Stimulated activated CD8-positive, alpha-beta memory T cell treated with anti-CD3 and anti-CD28 coated beads, Interleukin-15, amount 100 ng/mL, for 24 hours (primary cell): ENCODE measurements at regions not wholly inside any gene's neighbourhood (a gene's known extent, or its start where the extent isn't known, plus 50 kb on each side); places are given as distances from the start of the nearest gene placed in this dataset.
"Not testable (repeated sequence)": the region's sequence is repeated elsewhere in the genome, so short reads cannot be mapped to it uniquely, and the experiment has no call there.

ENCODE experiments used
- DNase-seq: peaks from one replicate; pipeline ENCODE4 v3.0.0-alpha.2; 2020; ENCODE audit warnings: low read depth

DNA sequence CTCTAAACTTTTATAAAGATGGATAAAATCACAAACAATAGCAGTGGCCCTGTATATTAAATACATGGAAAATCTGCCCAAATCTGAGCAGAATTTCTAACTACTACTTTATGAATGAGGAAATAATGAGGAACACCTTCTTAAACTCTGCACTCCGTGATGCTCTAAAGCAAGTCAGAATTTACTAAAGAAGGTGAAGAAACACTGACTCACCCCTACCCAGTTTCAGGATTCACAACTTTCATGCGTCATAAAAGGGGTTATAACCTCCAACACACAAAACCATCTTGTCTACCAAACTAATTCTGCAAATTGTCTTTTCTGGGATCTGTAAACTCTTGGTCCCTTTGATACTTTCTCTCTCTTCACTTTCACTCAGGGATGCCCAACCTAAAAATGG, 561.1 kb upstream of the ACO1 start:
- DNase-seq, result no peak

DNA sequence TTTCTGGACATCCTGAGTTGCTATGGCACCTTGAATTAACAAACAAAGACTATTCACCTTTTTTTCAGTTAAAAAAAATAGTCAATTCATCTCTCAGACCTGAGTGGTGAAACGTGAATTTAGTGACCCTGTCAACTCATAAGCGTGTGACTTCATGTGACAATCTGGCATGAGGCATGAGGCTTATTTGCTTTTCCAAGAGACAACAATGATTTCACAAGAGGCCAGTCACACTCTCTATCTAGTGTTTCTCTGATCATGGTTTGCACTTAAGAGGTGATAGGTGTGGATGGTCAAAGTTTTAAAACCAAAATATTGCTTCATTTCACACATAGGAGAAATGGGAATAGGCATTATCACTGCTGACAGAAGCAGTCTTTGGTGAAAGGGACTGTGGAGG, 559.6 kb upstream of the ACO1 start:
- DNase-seq, result no peak

DNA sequence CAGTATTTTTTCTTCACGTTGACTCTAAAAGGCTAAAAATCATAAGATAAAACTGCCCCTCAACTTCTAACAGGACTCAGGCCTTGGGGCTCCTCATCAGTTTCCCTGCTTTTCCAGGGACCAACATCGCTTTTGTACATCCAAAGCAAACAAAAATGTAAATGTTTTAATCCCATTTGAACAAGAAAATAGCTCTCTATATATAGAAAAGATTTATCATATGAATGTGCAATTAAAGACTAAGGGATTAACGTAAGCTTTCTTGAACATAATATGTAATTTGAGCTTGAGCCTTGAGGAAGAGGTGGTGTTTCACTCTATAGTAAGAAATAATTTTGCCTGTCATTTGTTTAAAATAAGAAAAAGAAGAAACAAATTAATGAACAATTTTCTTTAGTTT, 547.2 kb upstream of the ACO1 start:
- no peak for DNase-seq

DNA sequence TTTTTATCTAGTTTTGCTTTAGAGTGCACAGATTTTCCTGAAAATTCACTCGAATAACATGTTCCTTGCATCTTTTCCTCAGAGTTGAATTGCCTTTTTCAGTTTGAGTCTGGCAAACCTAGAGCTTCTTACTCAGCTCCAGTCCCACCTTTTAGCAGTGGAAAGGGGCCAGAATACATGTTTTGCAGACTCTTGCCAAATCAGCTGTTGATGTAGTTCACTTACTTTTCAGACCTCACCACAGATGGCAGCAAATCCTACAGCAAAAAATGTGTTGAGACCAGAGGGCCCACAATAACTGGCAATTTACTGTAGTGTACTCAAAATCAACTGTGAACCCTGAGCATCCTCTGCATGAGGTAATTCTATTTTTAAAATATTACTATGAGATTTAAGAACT, 545.2 kb upstream of the ACO1 start:
- no peak for DNase-seq

DNA sequence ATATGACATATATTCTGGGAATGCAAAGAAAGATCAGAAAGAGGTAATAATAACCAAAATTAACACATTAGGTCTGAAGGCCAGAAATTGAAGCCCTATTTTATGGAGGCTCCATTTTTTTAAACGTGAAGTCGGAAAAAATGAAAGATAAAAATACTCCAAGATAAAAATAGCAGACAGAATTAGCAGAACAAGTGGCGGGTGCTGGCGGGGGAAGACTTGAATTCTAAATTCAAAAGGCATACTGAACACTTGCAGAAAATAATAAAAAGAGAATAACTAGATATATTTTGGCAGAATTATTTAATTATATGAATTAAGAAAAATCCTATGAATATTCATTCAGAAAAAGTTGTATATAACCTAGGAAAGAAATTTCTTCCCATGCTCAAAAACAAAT, 543.7 kb upstream of the ACO1 start:
- DNase-seq, result no peak

DNA sequence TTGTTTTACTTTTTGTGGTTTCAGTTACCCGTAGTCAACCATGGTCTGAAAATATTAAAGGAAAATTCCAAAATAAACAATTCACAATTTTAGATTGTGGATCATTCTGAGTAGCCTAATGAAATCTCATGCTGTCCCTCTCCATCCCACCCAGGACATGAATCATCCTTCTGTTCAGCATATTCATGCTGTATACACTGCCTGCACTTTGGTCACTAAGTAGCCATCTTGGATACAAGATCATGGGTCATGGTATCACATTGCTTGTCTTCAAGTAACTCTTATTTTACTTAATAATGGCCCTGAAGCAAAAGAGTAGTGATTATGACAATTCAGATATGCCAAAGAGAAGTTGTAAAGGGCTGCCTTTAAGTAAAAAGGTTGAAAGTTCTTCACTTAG, 536.5 kb upstream of the ACO1 start:
- no peak for DNase-seq

DNA sequence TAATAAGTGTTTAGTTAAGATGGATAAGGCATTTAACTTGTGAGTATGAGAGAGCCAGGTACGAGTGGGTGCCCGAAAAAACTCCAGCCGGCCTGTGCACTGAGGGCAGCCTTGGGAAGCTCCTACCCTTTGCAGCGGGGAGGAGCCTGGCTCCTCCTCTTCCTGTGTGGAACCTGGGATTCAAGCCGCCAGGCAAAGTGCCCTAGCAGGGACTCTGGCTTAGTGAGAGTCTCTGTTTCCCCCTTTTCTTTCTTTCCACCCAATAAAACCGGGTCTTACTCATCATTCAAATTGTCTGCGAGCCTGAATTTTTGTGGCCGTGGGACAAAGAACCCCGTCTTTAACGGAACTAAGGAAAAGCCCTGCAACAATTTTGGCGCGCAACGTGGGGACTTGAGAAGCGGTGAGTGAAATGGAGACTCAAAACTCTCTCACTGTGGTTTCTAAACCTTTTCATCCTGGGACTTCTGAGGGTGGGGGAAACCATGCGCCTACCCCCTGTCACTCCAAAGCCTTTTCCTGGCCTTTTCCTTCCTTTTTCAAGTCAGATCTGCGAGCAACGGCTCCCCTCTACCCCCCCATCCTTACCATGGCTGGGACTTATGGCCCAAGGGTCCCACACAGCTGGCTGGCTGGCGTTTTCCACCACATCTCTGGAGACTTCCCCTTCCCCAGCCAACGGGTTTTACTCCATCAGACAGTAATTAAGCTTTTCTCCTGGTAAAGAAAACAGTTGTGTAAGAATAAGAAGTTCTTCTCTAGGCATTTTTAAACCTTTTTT, 535.7 kb upstream of the ACO1 start:
- DNase-seq, result no peak

DNA sequence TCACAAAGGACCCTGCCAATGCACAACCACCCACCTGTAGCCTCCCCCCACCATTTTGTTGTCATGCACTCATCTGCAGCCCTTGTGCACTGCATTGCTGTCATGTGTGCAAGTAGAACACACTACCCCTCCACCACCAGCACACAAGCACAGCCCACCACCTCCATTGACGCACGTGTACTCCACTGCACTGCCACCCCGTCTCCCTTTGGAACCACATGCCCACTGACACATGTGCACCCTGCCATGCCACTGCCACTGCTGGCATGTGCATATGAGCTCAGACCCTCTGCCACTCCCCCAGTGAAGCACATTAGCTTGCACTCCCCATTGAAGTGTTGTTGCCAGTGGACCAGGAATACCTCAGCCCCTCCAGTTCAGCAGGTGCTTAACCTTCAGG, 530.3 kb upstream of the ACO1 start:
- no peak for DNase-seq

DNA sequence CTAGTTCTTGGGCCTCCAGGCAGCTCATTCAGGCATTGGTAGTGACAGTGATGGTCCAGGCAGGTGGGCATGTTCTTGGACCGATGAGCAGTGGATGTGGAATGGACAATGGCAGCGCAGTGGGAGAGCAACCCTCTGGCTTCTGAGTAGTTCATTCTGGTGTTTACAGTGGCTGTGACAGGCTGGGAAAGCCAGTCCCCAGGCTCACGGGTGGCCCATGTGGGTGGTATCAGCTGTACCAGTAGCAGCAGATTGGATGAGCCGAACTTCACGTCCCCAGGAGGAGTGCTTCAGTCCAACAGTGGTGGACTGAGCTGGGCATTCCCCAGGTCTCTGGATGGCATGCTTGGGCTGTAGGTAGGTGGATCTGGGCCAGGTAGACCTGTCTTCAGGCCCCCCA, 515.6 kb upstream of the ACO1 start:
- DNase-seq, result no peak

DNA sequence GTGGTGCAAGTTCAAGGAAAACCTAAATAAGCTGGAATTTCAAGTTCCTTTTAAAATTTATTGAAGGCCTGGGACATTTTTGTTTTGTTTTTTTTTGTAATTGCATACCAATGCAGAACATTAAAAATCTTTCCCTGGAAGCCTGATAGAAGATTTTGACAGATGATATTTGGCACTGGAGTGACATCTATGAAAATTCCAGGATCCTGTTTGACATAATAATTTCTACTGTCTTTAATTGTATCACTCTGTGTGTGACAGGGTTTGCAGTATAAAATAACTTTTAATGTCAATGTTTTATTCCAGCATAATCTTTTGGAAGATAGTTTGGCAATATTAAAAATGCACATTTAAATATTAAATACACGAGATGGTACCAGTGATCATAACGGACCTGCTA, 514.2 kb upstream of the ACO1 start:
- no peak for DNase-seq

DNA sequence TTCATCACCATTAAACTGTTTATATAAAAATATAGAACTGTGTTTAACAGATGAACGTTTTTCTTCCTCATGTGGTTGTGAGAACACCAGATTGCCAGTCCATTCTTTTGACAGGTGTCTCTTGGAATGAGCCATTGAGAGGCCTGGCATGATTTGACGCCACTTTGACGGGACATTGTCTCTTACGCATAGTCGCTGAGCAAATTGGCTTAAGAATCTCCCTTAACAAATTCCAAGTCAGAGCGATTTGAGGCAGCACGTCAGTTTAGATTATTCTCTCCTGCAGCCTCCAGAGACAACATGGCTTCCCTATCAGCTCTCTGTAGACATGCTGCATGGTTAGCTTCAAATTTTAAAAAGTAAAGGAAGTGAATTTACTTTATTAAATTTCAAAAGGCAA, 510.7 kb upstream of the ACO1 start:
- DNase-seq, result no peak

DNA sequence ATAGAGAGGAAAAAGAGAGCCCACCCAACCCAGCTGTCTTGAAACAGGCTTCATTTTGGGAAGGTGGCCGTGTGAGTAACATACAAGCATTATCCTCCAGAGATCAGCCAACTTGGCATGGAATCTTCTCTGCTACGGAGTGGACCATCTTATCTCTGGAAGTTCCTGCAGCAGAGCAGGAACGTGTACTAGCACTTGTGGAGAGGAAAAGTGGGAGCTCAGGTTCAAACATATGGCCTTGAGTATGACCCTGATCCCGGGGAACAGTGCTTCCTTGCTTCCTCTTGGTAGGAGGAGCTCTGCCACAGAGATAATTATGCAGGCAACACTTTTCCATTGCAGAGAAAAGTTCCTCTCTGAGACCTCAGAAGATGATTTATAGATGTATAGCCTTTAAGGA, 490.4 kb upstream of the ACO1 start:
- DNase-seq, result no peak

DNA sequence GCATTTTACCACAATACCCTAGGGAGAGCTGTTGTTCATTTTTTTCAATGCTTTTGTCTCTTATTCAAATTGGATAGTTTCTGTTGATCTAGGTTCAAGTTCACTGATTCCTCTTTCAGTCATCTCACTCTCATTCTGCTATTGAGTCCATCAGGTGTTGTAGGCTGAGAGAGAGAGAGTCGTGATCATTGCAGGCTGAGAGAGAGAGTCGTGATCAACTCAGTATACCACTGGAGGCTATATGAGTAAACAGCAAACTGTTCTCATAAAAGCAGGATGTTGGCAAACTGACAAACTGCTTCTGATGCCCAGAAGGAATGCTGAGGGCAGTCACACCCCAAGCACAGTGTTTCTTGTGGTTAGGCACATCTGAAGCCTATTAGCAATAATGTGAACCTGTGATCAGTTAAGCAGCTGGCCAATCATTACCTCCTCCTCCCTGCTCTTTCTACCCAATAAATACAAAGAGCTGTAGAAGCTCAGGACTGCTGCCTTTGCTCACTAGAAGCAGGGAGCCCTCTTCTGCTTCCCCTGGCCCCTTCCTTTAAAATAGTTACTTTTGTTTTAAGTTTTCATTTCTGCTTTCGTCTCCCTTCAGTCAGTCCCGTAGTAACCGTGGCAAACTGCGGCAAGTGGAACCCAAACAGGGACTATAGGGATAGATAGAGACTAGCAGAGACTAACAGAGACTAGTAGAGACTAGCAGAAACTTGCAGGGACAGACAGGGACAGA, 476.1 kb upstream of the ACO1 start:
- DNase-seq, result no peak

DNA sequence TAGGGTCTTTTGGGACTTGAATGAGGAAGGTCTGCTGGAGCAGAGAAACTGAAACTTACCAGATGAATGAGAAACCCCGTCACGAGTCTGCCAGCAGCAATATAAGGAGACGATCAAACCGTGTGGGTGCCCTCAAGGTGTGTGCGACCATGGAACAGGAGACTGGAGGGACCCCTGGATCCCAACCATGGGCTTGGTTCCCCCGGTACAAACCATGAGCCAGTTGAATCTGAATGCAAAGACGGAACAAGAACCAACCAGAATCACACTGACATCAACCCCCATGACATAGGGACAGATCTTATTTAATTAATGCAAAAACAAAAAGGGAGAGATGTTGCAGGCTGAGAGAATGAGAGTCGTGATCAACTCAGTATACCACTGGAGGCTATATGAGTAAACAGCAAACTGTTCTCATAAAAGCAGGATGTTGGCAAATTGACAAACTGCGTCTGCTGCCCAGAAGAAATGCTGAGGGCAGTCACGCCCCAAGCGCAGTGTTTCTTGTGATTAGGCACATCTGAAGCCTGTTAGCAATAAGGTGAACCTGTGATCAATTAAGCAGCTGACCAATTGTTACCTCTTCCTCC, 475.5 kb upstream of the ACO1 start:
- no peak for DNase-seq

DNA sequence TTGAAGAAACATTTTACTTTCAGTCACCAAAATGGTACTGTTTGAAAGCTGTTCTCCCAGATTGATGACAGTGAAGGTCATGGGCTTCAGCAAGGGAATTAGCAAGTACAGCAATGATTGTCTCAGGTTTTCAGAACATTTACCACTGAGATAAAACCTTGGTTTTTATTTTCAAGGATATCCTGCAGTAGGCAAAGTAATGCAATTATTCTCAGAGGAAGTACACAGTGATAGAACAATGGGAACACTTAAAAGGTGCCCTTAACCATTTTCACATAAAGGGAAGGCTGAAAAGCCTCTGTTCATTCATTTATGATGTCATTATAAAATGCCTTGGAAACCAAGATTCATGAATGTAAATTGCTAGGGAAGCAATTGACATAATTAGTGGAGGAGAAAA, 471.8 kb upstream of the ACO1 start:
- no peak for DNase-seq

DNA sequence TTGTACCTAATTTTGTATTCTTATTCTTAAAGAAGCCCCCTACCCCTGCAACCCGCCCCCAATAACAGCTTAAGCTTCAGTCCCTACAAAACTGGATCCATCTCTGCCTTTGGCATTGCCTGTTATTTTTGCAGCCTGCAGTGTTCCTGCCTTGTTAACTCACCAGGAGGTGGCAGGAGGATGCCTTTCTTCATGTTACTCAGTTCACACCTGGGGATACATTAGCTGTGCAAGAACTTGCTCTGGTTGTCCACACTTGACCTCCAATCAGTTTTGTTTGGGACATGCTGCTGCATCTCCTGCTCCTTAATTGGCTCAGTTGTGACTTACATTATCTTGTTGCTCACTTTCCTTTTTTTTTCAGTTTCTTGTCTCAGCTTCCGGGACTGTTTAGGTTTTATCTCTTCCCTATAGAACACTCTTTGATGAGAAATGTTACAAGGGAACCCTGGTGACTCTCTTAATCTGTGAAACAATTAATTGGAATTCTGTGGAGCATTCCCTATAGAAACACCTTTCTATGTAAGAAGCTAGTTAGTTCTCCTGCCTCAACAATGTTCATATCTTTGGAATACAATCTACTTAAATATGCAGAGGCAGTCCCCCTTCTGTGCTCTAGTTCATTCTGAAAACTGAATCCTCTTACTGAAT, 467.7 kb upstream of the ACO1 start:
- DNase-seq, result no peak

DNA sequence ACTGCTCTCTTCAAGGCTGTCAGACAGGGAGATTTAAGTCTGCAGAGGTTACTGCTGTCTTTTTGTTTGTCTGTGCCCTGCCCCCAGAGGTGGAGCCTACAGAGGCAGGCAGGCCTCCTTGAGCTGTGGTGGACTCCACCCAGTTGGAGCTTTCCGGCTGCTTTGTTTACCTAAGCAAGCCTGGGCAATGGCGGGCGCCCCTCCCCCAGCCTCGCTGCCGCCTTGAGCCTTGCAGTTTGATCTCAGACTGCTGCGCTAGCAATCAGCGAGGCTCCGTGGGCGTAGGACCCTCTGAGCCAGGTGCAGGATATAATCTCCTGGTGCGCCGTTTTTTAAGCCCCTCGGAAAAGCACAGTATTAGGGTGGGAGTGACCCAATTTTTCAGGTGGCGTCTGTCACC, 446.7 kb upstream of the ACO1 start:
- DNase-seq, result not testable (repeated sequence)

DNA sequence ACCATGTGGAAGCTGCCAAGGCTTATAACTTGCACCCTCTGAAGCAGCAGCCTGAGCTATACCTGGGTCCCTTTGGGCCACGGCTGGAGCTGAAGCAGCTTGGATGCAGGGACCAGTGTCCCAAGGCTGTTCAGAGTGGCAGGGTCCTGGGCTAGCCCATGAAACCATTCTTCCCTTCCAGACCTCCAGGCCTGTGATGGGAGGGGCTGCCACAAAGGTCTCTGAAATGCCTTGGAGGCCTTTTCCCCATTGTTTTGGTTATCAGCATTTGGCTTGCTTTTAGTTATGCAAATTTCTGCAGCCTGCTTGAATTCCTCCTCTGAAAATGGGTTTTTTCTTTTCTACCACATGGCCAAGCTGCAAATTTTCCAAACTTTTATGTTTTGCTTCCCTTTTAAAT, 433.7 kb upstream of the ACO1 start:
- DNase-seq, result no peak

DNA sequence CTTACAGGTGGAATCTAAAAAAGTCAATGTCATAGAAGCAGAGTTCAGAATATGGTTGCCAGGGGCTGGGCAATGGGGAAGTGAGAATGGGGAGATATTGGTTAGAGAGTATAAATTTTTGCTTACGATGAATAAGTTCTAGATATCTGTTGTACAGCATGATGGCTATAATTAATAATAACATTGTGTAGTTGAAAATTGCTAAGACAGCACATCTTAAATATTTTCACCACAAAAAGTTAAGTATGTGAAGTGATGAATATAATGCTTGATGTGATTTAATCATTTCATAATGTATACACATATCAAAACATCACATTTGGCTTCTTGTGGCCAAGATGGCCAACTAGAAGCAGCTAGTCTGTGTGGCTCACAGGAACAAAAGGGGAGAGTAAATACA, 425.9 kb upstream of the ACO1 start:
- DNase-seq, result no peak

DNA sequence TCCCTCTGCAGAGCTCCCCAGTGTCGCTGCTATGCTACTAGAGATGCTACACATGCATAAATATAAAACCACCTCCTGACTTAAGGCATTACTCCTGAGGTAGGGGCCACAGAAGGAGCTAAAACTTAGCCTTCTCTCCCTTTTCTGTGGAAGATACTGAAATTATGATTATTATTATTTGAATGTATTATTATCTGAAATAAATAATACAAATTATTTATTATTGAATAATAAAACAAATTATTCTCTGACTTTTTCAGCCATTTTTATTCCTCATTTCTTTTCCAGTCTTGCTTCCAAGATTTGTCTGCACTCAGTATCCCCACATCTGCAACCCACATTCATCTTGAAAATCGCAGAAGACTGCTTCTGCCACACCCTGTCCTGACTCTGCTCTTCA, 414.9 kb upstream of the ACO1 start:
- no peak for DNase-seq

DNA sequence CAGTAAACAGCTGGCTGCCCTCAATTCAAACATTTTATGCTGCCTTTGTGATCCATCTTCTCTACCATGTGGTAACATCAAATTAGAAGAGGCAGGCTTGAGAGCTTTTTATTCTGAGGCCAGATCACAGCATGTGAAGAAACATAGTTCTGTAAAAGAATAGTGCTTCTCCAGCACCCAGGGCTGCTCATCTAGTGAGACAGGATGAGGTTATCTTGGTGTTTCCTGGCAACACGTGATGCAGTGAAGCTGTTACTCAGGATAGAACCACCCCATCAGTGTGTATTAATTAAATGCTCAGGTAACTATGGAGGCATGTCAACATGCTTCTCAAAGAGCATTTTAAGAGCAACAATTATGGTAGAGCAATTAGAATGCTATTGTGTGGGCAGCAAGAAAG, 400.5 kb upstream of the ACO1 start:
- DNase-seq, result no peak

DNA sequence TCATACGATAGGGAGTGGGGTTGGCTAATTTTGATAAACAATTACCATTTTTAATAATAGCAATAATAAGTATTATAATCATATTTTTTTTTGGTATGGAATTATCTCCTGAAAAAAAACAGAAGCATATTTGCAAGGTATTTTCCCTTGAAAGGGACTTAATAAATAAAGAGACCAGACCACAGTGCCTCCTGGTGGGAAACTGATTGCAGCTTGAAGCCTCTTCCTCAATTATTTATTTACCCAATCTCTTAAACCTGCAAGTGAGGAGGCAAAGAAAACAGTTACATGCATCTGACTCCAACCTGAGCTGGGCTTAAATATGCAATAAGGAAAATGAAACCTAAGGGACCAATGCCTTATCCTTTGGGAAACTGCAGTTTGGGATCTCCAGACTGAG, 388.1 kb upstream of the ACO1 start:
- DNase-seq, result no peak

DNA sequence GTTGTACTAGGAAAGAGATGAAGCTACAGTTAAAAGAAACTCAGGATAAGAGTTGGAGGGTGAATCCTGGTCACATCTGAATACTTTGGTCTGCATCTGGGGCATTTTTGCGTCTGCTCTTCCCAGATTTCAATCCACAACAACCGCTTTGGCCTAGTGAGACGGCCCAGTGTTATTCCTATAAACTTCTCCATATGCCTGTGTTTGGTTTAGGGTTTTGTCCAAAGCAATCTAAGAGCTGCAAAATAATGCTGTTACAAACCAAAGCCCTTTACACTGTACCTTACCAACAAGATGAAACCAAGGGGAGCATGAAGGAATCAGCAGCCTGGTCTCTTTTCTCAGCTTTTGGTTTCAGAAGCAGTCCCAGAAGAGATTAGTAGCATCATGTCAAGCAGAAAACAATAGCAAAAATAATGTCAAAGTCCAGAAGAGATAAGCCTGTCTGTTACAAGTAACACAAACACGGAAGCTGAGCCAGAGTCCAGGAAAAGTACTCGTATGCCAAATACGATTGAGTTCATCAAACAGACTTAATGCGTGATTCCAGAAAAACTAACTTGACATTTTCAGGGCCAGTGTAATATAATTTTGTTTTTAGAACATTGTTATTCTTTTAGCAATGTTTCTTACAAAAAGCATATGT, 379.9 kb upstream of the ACO1 start:
- no peak for DNase-seq
